NCI-H1694 (cell line): ENCODE measurements at regions not wholly inside any gene's neighbourhood (a gene's known extent, or its start where the extent isn't known, plus 50 kb on each side); places are given as distances from the start of the nearest gene placed in this dataset.
"Not testable (repeated sequence)": the region's sequence is repeated elsewhere in the genome, so short reads cannot be mapped to it uniquely, and the experiment has no call there.

Experiments
- DNase-seq: peaks from one replicate; lab custom pipeline; 2025; lab: John Stamatoyannopoulos, UW

DNA sequence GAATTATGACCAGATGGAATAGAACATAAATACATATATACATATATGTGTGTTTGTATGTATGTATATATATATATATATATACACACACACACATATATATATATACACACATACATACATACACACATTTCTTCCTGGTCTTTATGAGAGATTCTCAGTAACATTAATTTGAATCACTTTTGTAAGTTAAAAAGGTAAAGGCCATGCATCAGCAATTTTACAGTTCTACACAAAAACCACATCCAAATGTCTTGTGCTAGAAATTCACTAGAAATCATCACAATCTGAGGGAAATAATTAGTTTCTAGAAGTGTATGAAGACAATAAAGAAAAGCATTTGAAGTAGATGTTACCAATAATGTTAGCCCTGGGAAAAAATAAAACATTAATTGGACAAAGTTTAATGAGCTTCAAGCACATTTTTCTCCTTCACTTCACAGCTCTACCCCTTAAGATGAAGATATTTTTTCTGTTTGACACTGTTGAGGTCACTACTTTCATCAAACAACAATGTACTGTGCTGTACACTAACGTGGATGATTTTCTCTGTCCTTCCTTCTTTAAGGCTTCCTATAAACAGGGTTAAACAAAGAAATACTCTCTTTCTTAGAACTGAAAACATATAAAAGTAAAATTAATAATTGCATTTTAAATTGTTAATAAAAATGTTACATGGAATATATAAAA lies 189.2 kb upstream of the NR4A3 start:
- DNase-seq, result no peak

DNA sequence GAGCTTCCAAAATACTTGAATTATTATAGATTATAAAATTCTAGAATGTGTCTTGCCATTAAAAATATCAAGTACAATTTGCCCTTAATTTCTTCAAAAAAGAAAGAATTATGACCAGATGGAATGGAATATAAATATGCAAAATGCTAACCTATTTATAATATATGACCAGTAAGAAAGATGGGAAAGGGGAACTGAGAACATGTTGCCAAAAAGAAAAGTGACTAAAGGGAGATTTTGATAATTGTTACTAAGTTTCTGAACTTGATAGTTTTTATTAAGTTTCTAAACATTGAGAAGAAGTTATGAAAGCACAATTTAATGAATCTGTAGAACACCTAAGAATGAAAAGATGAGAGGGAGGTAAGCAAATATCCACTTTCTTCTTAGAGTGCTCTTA lies 188.4 kb upstream of the NR4A3 start:
- DNase-seq, result no peak

DNA sequence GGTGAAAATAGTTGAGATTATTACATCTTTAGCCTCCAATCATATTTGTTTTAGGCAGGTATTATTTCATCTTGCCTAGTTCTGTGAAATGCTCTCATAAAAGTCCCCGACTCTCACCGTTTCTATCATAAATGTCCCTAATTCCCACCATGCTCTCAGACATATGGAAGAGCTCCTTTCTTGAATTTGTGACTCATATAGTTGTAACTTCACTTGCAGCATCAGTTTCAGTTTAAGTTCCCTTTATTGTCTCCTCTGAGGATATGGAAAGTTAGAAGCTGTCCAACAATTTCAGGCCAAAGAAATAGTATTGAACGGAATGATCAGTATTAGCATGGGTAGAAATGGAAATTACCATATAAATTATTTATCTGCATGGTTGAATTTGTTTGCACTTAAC lies 187.5 kb upstream of the NR4A3 start:
- no peak for DNase-seq

GRCh38 chr9:99635032-99635431 lies 186.7 kb upstream of the NR4A3 start:
- no peak for DNase-seq

GRCh38 chr9:99637641-99638040 lies 184.0 kb upstream of the NR4A3 start:
- no peak for DNase-seq

DNA sequence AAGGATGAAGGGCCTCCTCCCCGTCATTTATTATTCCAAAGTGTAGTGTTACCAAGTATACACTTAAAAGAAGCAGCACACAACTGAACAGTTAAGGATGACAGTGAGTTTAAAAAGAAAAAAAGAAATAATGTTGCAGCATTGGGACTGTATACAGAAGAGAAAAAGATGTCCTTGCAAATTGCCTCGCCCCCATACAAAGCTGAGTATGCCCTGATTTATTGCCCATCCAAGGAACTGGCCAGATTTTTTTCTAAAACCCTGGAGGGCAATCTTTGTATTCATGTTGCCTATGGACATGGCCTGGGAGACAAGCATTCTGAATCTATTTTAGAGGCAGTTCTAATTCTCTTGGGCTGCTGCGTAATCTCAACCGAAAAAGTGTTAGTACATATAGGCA lies 182.7 kb upstream of the NR4A3 start:
- no peak for DNase-seq

- DNase-seq, result no peak
Measured at GRCh38 chr9:99647604-99648003, 174.1 kb upstream of the NR4A3 start.

GRCh38 chr9:99650187-99650874 lies 171.4 kb upstream of the NR4A3 start:
- no peak for DNase-seq

- no peak for DNase-seq
Measured at GRCh38 chr9:99660191-99660636, 161.5 kb upstream of the NR4A3 start.

DNA sequence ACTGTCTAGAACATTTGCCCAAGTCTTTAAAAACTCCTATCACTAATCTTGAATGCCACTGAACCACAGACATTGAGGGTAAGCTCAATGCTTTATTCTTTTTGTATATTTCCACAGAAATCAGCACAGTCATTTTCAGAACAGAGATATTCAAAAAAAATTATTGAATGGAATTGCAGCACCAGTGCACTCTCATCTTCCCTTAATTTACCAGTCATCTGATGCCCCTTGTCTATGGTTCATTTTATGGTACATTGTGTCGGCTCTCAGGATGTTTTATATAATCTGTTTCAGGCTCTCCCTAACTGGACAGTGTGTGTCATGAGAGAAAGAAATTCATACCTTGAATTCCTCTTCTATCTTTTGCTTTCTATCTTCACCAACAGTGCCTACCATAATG lies 158.4 kb upstream of the NR4A3 start:
- DNase-seq, result no peak

GRCh38 chr9:99663856-99664255 lies 157.8 kb upstream of the NR4A3 start:
- no peak for DNase-seq

DNA sequence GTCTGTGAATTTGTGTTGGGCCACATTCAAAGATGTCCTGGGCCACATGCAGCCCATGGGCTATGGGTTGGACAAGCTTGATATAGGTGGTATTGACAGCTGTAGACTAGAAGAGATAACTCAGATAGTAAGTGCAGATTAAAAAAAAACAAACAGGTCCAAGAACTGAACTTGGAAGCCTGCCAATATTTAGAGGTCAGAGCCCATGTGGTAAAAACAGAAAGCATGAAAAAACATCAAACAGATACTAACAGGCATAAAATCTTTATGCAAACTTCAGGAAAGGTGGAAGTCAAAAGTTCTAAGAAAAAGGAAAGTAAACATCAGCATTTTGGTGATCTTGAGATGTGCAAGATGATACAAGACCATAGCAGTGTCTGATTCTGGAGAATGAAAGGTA lies 155.1 kb upstream of the NR4A3 start:
- no peak for DNase-seq

DNA sequence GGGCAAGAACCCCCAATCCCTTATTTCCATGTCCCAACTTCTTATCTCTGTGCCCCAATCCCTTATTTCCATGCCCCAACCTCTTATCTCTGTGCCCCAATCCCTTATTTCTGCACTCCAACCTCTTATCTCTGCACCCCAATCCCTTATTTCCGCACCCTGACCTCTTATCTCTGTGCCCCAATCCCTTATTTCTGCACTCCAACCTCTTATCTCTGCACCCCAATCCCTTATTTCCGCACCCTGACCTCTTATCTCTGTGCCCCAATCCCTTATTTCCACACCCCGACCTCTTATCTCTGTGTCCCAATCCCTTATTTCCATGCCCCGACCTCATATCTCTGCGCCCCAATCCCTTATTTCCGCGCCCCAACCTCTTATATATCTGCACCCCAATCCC lies 150.8 kb upstream of the NR4A3 start:
- DNase-seq, result not testable (repeated sequence)

GRCh38 chr9:99677281-99677680 lies 144.4 kb upstream of the NR4A3 start:
- no peak for DNase-seq

- no peak for DNase-seq
Measured at GRCh38 chr9:99678566-99678965, 143.1 kb upstream of the NR4A3 start.

DNA sequence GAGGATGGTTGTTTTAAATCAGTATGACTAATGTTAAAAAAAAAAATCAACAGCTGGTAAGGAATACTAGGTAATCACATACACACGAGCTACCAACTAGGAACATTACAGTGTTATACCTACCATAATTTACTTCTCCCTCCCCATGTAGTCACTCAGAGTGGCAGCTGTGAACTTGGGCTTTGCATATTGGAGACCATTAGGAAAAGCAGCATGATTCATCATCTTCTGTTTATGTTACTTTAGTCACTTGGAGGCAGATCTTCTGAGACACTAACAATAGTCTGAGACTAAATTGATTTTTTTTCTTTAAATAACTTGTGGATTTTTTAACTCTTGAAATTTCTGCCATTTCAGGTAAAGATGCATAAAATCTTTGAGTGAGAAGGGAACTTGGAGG lies 141.5 kb upstream of the NR4A3 start:
- DNase-seq, result no peak

DNA sequence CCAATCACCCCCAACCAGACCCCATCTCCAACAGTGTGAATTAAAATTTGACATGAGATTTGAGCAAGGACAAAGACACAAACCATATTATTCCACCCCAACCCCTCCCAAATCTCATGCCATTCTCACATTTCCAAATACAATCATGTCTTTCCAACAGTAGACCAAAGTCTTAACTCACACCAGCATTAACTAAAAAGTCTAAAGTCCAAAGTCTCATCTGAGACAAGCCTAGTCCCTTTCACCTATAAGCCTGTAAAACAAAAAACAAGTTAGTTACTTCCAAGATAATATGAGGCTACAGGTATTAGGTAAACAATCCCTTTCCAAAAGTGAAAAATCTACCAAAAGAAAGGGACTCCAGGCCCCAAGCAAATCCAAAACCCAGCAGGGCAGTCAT lies 140.6 kb upstream of the NR4A3 start:
- DNase-seq, result no peak

DNA sequence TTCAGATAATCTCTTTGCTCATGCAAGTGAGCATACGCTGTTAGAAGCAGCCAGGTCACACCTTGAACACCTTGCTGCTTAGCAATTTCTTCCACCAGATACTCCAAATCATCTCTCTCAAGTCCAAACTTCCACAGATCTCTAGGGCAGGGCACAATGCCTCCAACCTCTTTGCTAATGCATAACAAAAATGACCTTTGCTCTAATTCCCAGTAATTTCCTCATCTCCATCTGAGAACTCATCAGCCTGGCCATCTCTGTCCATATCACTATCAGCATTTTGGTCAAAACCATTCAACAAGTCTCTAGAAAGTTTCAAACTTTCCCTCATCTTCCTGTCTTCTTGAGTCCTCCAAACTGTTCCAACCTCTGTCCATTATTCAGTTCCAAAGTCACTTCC lies 139.3 kb upstream of the NR4A3 start:
- no peak for DNase-seq

DNA sequence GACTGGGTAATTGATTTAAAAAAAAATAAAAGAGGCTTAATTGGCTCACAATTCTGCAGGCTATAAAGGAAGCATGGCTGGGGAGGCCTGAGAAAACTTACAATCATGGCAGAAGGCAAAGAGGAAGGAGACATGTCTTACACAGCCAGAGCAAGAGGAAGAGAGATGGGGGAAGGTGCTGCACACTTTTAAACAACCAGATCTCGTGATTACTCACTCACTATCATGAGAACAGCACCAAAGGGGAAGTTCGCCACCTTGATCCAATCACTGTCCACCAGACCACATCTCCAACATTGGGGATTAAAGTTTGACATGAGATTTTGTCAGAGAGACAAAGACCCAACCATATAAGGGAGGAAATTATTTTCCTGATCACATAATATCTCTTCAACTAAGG lies 138.8 kb upstream of the NR4A3 start:
- no peak for DNase-seq

DNA sequence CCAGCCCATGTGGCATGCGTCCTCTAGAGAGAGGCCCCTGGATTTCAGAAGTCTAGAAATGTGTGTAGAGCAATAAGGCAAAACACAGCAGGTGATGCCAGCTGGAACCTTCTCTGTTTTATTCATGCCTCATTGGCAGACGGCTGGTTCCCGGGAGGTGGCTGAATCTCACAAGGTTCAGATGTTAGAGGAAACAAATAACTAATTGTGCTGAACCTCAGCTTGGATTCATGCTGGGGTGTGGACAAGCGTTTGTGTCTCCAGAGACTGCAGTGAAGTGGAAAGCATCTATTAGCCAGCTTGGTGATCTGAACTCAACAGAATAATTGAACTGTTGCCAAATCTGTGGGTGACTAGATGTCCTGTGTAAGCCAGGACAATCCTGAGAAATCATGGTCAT lies 131.1 kb upstream of the NR4A3 start:
- DNase-seq, result peak; percentile 83

DNA sequence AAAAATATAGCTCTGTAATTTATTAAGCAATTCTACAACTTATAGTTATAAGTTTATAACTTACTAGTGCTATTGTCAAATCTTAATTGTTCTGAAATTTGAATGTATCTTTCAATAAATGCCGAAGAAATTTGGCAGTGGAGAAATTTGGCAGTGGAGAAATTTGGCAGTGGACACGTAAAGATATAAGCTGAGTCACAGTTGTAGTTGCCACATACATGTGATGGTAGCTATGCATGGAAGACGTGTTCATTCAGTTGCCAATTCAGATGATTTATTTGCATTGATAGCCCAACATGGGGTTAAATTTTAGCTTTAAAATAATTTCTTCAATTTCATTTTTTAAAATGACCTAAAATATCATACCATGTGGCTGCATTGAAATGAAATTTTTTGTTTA lies 127.8 kb upstream of the NR4A3 start:
- DNase-seq, result no peak

- no peak for DNase-seq
Measured at GRCh38 chr9:99694393-99694792, 127.3 kb upstream of the NR4A3 start.

GRCh38 chr9:99699396-99699795 lies 122.3 kb upstream of the NR4A3 start:
- no peak for DNase-seq

GRCh38 chr9:99712214-99712613 lies 109.5 kb upstream of the NR4A3 start:
- DNase-seq, result no peak
